Testis (tissue), 2 donors: ENCODE measurements at regions not wholly inside any gene's neighbourhood (a gene's known extent, or its start where the extent isn't known, plus 50 kb on each side); places are given as distances from the start of the nearest gene placed in this dataset.

Source experiments
- DNase-seq: peaks from one replicate; pipeline ENCODE4 v3.0.0-alpha.2; 2019
- H3K27ac ChIP-seq, 2 donors: fragments of 200-600 bp; sonication (generic); one replicate each; pipeline ENCODE4 v1.5.1; 2019
- H3K27me3 ChIP-seq: fragments of 200-600 bp; sonication (generic); one replicate; pipeline ENCODE4 v1.5.1; 2019
- H3K36me3 ChIP-seq: fragments of 200-600 bp; sonication (generic); one replicate; pipeline ENCODE4 v1.5.1; 2017; ENCODE audit warnings: low read depth; ENCODE audit errors: missing control alignments
- H3K4me1 ChIP-seq: fragments of 200-600 bp; sonication (generic); one replicate; pipeline ENCODE4 v1.5.1; 2019
- H3K4me3 ChIP-seq, 2 donors: fragments of 200-600 bp; sonication (generic); one replicate each; pipeline ENCODE4 v1.5.1; 2017 to 2019
- H3K9me3 ChIP-seq: fragments of 200-600 bp; sonication (generic); one replicate; pipeline ENCODE4 v1.5.1; 2017
- POLR2A ChIP-seq: fragments of 450-650 bp; IDR thresholded peaks from one replicate; pipeline ENCODE4 v1.6.1; 2017; ENCODE audit warnings: antibody characterized with exemption, mild to moderate bottlenecking, moderate library complexity
- WGBS, 2 donors: methylation state at CpG; one replicate each; pipeline ENCODE4 v1.1.5; 2018; 5-methylcytosine and 5-hydroxymethylcytosine counted together
- intact Hi-C: fragments of 100-400 bp; cut with DNase I; formaldehyde crosslinking; loops from one replicate; pipeline ENCODE4 v1.15.1; 2023; ENCODE audit warnings: low total_unique reads
- TF ChIP-seq, protein P1 (sequence below), 3 experiments: fragments of 450-650 bp in 2 of 3; fragments of 200-600 bp in 1 of 3; sonication (generic) in 1 of 3; IDR thresholded peaks; one replicate each; pipeline ENCODE4 v1.5.1; 2016 to 2019; ENCODE audit warnings: antibody characterized with exemption in 3 of 3, mild to moderate bottlenecking in 2 of 3, moderate library complexity in 1 of 3

- Histone ChIP-seq H3K36me3 (no peaks in the 10 kb centered on the region), H3K9me3 (no peaks in the 10 kb centered on the region), H3K27me3 (no peaks in the 10 kb centered on the region), H3K4me1 (peaks cover 4% of the 10 kb centered on the region), H3K4me3 (no peak overlapping the region), H3K27ac (no peak overlapping the region)
- no peak for TF ChIP-seq POLR2A
- TF ChIP-seq, protein P1, sequence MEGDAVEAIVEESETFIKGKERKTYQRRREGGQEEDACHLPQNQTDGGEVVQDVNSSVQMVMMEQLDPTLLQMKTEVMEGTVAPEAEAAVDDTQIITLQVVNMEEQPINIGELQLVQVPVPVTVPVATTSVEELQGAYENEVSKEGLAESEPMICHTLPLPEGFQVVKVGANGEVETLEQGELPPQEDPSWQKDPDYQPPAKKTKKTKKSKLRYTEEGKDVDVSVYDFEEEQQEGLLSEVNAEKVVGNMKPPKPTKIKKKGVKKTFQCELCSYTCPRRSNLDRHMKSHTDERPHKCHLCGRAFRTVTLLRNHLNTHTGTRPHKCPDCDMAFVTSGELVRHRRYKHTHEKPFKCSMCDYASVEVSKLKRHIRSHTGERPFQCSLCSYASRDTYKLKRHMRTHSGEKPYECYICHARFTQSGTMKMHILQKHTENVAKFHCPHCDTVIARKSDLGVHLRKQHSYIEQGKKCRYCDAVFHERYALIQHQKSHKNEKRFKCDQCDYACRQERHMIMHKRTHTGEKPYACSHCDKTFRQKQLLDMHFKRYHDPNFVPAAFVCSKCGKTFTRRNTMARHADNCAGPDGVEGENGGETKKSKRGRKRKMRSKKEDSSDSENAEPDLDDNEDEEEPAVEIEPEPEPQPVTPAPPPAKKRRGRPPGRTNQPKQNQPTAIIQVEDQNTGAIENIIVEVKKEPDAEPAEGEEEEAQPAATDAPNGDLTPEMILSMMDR (IDR thresholded peaks at IDR 0.05) = no peak
- intact Hi-C loops = no loop called here
- DNase-seq = no peak
Measured at GRCh38 chr5:162474239-162474638, 406.7 kb downstream of the GABRG2 start.

DNA sequence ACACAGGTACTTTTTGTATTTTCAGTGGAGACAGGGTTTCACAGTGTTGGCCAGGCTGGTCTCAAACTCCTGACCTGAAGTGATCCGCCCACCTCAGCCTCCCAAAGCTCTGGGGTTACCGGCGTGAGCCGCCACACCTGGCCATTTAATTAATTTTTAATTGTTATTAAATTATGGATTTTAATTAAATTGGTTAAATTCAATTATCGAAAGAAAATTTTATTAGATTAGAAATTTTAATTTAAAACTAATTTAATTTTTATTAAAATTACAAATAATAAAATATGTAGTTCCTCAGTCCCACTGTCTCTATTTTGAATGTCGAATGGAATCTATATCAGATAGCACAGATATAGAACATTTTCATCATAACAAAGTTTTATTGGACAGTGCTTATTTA is 416.5 kb downstream of the GABRG2 start:
- H3K27ac ChIP-seq = no peak overlapping the region

GRCh38 chr5:162484986-162485385 is 417.4 kb downstream of the GABRG2 start:
- DNase-seq = no peak
- H3K4me1 ChIP-seq = no peaks in the 10 kb centered on the region
- TF ChIP-seq, protein P1 (IDR thresholded peaks at IDR 0.05) = no peak
- TF ChIP-seq POLR2A = no peak
- no peaks in the 10 kb centered on the region for H3K9me3 ChIP-seq
- no peak overlapping the region for H3K4me3 ChIP-seq
- H3K36me3 ChIP-seq = no peaks in the 10 kb centered on the region
- H3K27ac ChIP-seq = no peak overlapping the region
- 76 to 87% methylated on average over 5 of the region's 5 CpGs for WGBS, 2 donors
- H3K27me3 ChIP-seq = no peaks in the 10 kb centered on the region
- intact Hi-C loops = no loop called here

More for the DNA sequence above, 416.5 kb downstream of the GABRG2 start:
- whole genome bisulfite sequencing, 2 donors = 93 to 95% methylated on average over 6 of the region's 6 CpGs
- TF ChIP-seq POLR2A = no peak
- TF ChIP-seq, protein P1 (IDR thresholded peaks at IDR 0.05) = no peak
- intact Hi-C loops = no loop called here
- Histone ChIP-seq H3K27me3 (no peaks in the 10 kb centered on the region), H3K4me1 (no peaks in the 10 kb centered on the region), H3K4me3 (no peak overlapping the region), H3K9me3 (no peaks in the 10 kb centered on the region), H3K36me3 (no peaks in the 10 kb centered on the region)
- DNase-seq = no peak

DNA sequence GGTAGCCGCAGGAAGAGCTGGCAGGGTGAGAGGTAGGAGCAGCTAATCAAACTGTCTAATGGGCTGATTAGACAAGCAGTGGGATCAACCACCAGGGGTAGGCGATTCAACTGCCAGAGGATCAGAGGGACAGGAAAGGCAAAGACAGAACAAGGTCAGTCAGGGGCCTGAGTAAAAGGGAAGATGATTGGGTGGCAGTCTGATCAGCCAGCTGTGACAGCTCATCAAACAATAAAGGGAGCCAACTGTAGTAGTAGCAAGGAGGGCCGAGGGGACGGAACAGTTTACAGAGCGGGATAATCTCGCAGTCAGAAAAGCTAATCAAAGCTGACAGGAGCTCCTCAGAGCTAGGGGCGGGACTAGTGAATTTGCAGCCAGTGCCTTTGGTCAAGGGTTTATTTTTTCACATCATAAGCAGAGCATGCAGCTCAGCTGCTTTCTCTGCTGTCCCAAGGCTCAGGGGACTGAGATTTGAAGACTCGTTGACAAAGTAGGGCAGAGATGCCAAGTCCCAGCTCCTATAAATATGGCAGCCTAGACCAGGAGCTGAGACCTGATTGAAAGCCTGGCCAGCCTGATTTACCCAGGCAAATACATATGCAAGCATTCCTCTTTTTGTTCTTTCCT is 418.2 kb downstream of the GABRG2 start:
- Histone ChIP-seq H3K4me3 (no peak overlapping the region), H3K4me1 (no peaks in the 10 kb centered on the region), H3K36me3 (no peaks in the 10 kb centered on the region), H3K27me3 (no peaks in the 10 kb centered on the region), H3K27ac (no peak overlapping the region), H3K9me3 (no peaks in the 10 kb centered on the region)
- no peak for DNase-seq
- intact Hi-C loops = no loop called here
- 54 to 65% methylated on average over 8 of the region's 8 CpGs for WGBS, 2 donors
- TF ChIP-seq POLR2A = no peak
- TF ChIP-seq, protein P1 (IDR thresholded peaks at IDR 0.05) = no peak
